Middle frontal gyrus (tissue), 1 donor: ENCODE measurements at regions not wholly inside any gene's neighbourhood (a gene's known extent, or its start where the extent isn't known, plus 50 kb on each side); places are given as distances from the start of the nearest gene placed in this dataset.

Experiments used
- DNase-seq: peaks from one replicate; pipeline ENCODE4 v3.0.0-alpha.2; 2015; ENCODE audit warnings: low spot score; ENCODE audit errors: extremely low spot score

- no peak for DNase-seq
Observed at GRCh38 chr7:85595750-85596178, 408.9 kb upstream of the SEMA3D start.

GRCh38 chr7:85593355-85593754 is 406.5 kb upstream of the SEMA3D start:
- no peak for DNase-seq

GRCh38 chr7:85587785-85588184 is 400.9 kb upstream of the SEMA3D start:
- no peak for DNase-seq

GRCh38 chr7:85586091-85586490 is 399.2 kb upstream of the SEMA3D start:
- DNase-seq, result no peak

- no peak for DNase-seq
Observed at GRCh38 chr7:85583131-85583953, 396.5 kb upstream of the SEMA3D start.

GRCh38 chr7:85573844-85574243 is 387.0 kb upstream of the SEMA3D start:
- no peak for DNase-seq

GRCh38 chr7:85573346-85573745 is 386.5 kb upstream of the SEMA3D start:
- DNase-seq, result no peak

- no peak for DNase-seq
Observed at GRCh38 chr7:85570898-85571297, 384.0 kb upstream of the SEMA3D start.

GRCh38 chr7:85567983-85568382 is 381.1 kb upstream of the SEMA3D start:
- DNase-seq, result no peak

GRCh38 chr7:85566095-85566794 is 379.4 kb upstream of the SEMA3D start:
- no peak for DNase-seq

- no peak for DNase-seq
Observed at GRCh38 chr7:85565276-85565675, 378.4 kb upstream of the SEMA3D start.

GRCh38 chr7:85564861-85565260 is 378.0 kb upstream of the SEMA3D start:
- no peak for DNase-seq

- DNase-seq, result no peak
Observed at GRCh38 chr7:85561706-85562105, 374.9 kb upstream of the SEMA3D start.

- DNase-seq, result no peak
Observed at GRCh38 chr7:85554236-85555178, 367.7 kb upstream of the SEMA3D start.

- DNase-seq, result no peak
Observed at GRCh38 chr7:85535974-85536729, 349.3 kb upstream of the SEMA3D start.

- DNase-seq, result no peak
Observed at GRCh38 chr7:85529831-85530230, 343.0 kb upstream of the SEMA3D start.

- DNase-seq, result no peak
Observed at GRCh38 chr7:85529201-85529600, 342.3 kb upstream of the SEMA3D start.

- DNase-seq, result no peak
Observed at GRCh38 chr7:85528581-85528980, 341.7 kb upstream of the SEMA3D start.

- no peak for DNase-seq
Observed at GRCh38 chr7:85525676-85526075, 338.8 kb upstream of the SEMA3D start.

- DNase-seq, result no peak
Observed at GRCh38 chr7:85522070-85522469, 335.2 kb upstream of the SEMA3D start.
